Posterior vena cava (tissue), 2 donors: ENCODE measurements at regions not wholly inside any gene's neighbourhood (a gene's known extent, or its start where the extent isn't known, plus 50 kb on each side); places are given as distances from the start of the nearest gene placed in this dataset.
"Not testable (repeated sequence)": the region's sequence is repeated elsewhere in the genome, so short reads cannot be mapped to it uniquely, and the experiment has no call there.

Experiments
- DNase-seq: peaks from one replicate; pipeline ENCODE4 v3.0.0-alpha.2; 2020; ENCODE audit warnings: low spot score
- intact Hi-C, 2 donors: fragments of 100-400 bp; cut with DNase I; formaldehyde crosslinking; loops; one replicate each; pipeline versions ENCODE4 v1.14.1 to v1.14.2; 2022 to 2023
- donor health status: DM: yes; HTN: yes; CAD: no.
- donor health status: DM: yes; HTN: yes; CAD: no.

GRCh38 chr7:63080831-63081230, 917.8 kb upstream of the ZNF722 start:
- DNase-seq, result no peak
- intact Hi-C loops, result loop anchor here in 1 of 2 donors (10.0 kb wide), 1 partner anchor 1204 kb away; no protein-coding TSS in a partner anchor

- intact Hi-C loops, result loop anchor here in 1 of 2 donors (10.0 kb wide), 1 partner anchor 1197 kb away; no protein-coding TSS in a partner anchor
- DNase-seq, result no peak
Observed at GRCh38 chr7:63087575-63088190, 911.0 kb upstream of the ZNF722 start.

- no peak for DNase-seq
- intact Hi-C loops, result no loop called here
Observed at GRCh38 chr7:63092951-63093350, 905.7 kb upstream of the ZNF722 start.

- DNase-seq, result no peak
- intact Hi-C loops, result no loop called here
Observed at GRCh38 chr7:63093481-63093880, 905.2 kb upstream of the ZNF722 start.

GRCh38 chr7:63096141-63096540, 902.5 kb upstream of the ZNF722 start:
- intact Hi-C loops, result no loop called here
- no peak for DNase-seq

- intact Hi-C loops, result no loop called here
Observed at GRCh38 chr7:63104666-63105065, 894.0 kb upstream of the ZNF722 start.

GRCh38 chr7:63105978-63106377, 892.7 kb upstream of the ZNF722 start:
- intact Hi-C loops, result no loop called here
- DNase-seq, result no peak

More at GRCh38 chr7:63104666-63105065, 894.0 kb upstream of the ZNF722 start:
- DNase-seq, result no peak

GRCh38 chr7:63106506-63107388, 891.9 kb upstream of the ZNF722 start:
- intact Hi-C loops, result no loop called here
- DNase-seq, result no peak

GRCh38 chr7:63111511-63111910, 887.1 kb upstream of the ZNF722 start:
- intact Hi-C loops, DNase-seq: not testable (repeated sequence)

GRCh38 chr7:63112764-63113712, 885.6 kb upstream of the ZNF722 start:
- intact Hi-C loops, result no loop called here
- DNase-seq, result no peak

GRCh38 chr7:63113713-63114285, 884.9 kb upstream of the ZNF722 start:
- intact Hi-C loops, result no loop called here
- DNase-seq, result no peak

GRCh38 chr7:63114371-63114985, 884.2 kb upstream of the ZNF722 start:
- intact Hi-C loops, result no loop called here
- no peak for DNase-seq
